Hematopoietic multipotent progenitor cell treated with erythropoietin and hydrocortisone succinate and interleukin-3 and kit ligand, for 17 days (in vitro differentiated cells): ENCODE measurements at regions not wholly inside any gene's neighbourhood (a gene's known extent, or its start where the extent isn't known, plus 50 kb on each side); places are given as distances from the start of the nearest gene placed in this dataset.

ENCODE experiments used
- DNase-seq: peaks from one replicate; pipeline ENCODE4 v3.0.0-alpha.2; 2015; ENCODE audit warnings: low spot score

GRCh38 chr18:40949114-40949950, 1005.7 kb upstream of the PIK3C3 start:
- DNase-seq = no peak

DNA sequence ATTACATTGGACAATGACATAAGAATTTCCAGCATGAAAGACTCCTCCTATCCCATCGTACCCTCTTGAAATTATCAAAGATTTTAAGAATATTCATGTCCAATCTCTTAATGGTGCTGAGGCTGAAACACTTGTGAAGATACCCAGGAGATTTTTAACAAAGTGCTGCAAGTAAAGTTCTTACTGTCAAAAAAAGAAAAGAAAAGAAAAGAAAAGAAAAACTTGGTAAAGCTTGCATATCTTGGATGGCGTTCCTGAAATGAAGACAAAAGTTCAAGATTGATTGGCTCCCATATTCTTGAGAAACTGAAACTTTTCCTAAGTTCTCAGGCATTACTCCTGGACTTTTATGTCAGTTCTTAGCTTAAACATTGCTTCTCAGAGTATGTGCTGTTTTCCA, 1010.5 kb upstream of the PIK3C3 start:
- DNase-seq = no peak

DNA sequence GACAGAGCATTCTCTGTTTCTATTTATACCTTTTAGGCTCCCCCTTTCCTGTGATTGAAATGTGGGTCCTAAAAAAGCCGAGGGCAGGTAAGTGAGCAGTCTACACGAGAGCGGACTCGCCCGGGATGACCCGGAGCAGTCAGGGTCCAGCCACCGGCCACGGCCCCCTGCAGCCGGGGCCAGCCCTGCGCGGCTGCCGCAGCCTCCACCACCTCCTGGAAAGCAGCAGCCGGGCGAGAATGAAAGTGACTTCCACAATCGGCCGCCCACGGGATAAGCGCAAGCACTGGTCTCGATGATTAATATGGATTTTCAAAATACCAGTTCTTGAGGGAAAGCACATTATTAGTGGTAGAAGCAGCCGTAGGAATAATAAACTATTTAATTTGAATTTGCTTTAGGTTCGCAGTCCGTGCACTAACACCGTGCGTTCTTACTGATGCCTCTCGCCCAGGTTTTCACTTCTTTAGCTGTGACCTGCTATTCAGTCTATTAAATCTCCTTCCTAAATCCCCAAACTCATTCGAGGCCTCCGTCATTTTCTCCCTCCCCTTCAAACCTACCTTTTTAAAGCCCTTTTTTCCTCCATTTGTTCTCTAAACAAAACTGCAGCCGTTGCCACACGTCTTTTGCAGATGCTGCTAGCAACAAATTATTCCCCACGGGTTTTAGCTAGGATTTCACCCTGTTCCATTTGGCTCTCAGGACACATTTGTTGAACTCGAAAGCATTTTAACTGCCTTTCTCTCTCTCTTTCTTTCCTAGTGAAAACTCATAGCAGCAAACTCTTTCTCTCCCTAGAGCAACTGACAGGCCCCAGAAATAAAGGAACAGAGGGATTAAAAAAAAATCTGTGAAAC, 1015.1 kb upstream of the PIK3C3 start:
- DNase-seq = no peak

GRCh38 chr18:40938615-40939014, 1016.4 kb upstream of the PIK3C3 start:
- DNase-seq = no peak

DNA sequence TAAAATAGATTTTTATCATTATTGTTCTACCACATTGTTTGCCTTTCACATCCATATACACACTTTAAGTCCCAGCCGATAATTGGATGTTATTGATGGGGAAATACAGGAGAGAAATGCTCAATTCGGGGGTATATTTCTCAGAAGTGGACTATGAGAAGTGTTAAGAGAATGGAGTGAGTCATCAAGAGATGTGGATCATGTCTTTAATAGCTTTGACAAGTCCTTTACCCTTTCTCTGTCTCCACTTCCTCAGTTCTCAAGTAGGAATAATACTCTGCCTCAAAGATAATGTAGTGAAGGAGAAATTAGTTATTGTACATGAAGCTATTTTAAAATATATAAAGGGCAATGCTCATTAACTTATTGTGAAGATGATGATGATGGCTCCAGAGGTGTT, 1017.6 kb upstream of the PIK3C3 start:
- DNase-seq = no peak

DNA sequence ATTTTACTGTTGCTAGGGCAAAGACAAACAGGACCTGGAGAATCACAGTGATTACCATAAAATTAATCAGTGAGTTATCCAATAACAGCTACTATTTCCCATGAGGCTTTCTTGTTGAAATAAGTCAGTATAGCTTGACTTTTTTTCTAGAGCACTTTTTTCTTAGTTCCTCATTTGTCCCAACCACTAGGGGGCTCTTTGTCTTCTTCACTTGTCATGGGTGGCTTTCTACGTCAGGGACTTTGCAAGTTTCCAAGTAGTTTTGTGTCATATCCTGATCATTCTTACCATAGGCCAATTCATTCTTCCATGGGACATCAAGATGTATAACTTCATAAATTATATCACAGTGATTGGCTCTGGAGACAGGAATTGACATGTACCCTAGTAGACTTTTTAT, 1019.6 kb upstream of the PIK3C3 start:
- no peak for DNase-seq

GRCh38 chr18:40932862-40933261, 1022.2 kb upstream of the PIK3C3 start:
- no peak for DNase-seq

- no peak for DNase-seq
These were observed 1024.7 kb upstream of the PIK3C3 start for GRCh38 chr18:40930211-40930882.

DNA sequence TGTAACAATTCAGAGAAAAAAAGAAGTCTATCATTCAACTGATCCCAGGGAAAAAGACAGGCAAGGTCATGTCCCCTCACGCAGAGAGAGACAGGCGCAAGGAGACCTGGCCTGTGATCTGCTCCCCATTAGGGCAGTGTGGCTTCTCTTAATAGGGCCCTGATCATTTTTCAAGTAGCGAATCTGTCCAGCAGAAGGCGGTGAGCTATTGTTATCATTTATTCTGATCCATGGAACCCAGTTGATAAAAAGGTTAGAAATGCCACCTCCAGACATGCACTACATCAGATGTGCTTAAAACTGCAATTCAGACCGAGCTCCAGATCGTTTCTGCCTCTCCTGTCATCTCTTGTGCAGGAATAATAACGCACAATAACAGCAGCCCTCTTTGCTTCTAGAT, 1025.6 kb upstream of the PIK3C3 start:
- DNase-seq = no peak

DNA sequence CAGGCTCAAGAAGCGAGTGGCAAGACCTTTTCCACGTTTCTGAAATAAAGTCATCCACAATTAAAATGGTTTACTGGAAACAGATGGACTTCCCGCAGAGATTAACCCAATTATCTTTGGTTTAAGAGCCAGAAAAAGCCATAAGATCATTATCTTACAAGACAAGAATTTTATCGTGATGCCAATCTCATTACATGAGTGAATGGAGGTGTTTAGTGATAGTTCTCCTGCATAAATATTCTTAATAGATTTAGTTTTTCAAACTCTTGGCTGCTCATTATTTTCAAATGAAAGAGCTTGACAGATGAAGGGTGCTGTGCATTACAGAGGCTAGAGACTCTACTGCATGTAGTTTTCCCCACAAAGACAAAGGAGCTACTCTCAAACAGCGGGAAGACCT, 1028.4 kb upstream of the PIK3C3 start:
- DNase-seq = no peak

DNA sequence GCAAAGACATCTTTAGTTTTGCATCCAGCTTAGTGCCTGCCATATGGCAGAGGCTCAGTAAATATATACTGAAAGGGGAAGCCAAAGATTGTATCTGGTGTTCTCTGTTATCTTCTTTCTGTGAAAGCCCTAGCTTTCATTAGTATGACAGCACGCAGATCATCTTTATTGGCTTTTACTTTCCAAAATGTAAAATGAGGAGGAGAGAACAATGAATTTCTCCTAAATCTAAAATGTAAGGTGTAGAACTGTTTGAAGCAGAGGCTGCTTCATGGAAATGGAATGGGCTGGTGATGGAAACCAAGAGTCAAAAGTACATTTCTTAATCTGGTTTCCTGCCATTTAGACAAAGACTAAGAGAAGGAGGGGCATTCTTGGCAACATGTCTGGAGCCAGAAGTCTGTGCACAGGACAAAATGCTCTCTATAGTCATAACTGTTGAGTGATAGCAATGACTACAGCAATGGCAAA, 1029.9 kb upstream of the PIK3C3 start:
- no peak for DNase-seq

- DNase-seq = no peak
These were observed 1033.0 kb upstream of the PIK3C3 start for GRCh38 chr18:40921845-40922629.

DNA sequence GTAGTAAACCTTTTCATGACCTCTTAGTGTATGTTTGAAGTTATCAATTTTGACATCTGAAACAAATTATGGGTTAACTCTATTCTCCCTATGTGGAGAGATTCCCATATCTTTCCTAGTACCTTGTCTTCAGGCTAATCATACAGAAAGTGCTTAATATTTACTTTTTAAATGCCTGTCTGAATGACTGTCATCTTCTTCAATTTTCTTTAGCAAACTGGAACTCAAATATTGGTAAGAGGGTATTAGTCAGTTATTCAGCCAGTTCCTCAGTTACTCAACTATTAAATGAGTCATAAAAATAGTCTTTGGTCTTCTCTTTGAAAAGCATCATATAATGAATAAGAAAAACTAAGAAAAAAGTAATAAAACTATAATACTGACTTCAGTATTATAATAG, 1038.0 kb upstream of the PIK3C3 start:
- no peak for DNase-seq

DNA sequence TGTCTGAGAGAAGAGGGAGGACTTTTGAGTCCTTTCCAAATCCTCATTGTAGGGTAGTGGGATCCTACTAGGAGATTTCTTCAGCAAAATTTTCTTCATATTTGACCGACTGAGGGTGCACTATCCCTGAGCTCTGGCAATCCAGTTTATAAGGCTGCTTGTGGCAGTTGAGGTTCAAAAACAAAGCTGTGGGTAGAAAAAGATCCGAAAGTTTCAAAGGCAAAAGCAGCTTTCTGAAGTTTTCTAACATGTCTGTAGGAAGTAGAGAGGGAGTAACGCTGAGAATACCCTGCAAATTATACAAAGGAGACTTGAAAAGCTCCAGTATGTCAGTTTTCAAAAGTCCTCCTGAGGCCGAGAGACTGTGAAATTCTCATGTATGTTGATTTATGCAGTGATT, 1039.3 kb upstream of the PIK3C3 start:
- no peak for DNase-seq

- DNase-seq = no peak
These were observed 1043.3 kb upstream of the PIK3C3 start for GRCh38 chr18:40911582-40912254.

DNA sequence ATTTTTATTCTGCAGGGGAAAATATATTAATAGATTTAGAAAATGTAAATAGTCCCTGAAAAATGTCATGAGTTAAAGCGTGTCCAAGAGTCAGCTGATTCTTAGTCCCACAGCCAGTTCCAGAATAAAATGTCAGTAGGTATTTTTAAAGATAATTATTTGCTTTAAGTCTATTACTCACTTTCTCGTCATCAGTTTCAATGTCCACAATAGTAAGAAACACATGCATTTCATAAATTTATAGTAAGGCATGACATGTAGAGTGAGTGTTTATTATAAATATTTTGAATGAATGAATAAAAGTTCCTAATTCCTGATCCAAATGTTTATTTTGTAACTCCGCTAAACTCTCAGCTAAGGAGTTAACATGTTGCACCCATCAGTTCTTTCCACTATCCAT, 1044.0 kb upstream of the PIK3C3 start:
- no peak for DNase-seq

- DNase-seq = no peak
These were observed 1047.2 kb upstream of the PIK3C3 start for GRCh38 chr18:40907842-40908241.

DNA sequence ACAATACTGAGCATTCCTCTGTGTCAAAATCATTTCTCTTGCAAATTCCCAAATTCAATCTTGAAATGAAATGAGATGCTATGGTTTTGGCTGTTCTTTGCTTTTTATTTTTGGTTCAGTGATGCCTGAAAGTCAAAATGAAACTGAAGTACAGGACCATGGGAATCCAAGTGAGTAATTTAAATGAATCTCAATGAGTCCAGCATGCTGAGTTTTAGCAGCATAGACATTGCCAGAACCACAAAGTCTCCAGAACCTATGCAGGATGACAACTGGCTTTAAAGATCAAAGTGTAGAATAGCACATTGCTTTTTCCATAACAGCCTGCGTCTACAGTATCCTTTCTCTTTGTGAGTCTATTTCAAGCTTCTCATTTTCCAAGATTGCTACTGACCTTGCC, 1050.7 kb upstream of the PIK3C3 start:
- no peak for DNase-seq

DNA sequence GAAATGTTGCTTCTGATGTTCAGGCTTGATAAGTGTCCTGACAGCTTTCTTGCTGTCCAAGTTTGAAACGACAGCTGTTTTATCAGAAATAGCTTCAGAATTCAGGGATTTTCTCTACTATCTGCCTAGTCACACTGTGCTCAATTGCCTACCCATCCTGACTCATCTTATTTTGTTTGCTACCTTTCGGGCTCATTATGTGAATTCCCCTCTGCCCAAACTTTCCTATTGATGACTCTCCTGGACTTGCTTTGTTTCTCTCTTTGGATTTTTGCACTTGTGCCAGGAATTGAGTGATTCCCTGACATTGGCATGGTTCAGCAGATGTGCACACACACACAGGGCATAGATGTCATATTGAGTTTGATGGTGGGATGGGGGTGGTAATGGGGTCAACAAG, 1052.6 kb upstream of the PIK3C3 start:
- DNase-seq = no peak

- no peak for DNase-seq
These were observed 1057.2 kb upstream of the PIK3C3 start for GRCh38 chr18:40897884-40898283.

DNA sequence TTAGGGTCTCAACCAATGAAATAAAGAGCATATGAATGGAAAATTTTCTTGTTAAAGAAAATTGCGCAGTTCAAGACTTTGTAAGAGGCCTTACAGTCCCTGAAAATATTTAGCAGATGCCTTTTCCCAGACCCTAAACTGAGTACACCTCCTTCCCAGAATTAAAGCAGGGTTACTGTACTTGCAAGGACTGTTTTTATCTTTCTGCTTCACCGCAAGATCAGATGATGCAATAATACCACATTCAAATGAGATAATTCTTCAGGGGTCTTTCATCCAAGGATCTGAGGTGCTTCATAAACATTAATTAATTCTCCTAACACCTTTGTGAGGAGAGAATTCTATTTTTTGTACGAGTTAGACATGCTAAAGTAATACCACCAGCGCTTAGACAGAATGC, 1071.8 kb upstream of the PIK3C3 start:
- no peak for DNase-seq
